Activated CD4-positive, alpha-beta memory T cell treated with anti-CD3 and anti-CD28 coated beads, Interleukin-2, amount 10 ng/mL, durations not matched to agents 7 days and 5 days (primary cell): ENCODE measurements at regions not wholly inside any gene's neighbourhood (a gene's known extent, or its start where the extent isn't known, plus 50 kb on each side); places are given as distances from the start of the nearest gene placed in this dataset.

Experiments used
- CTCF ChIA-PET: fragments of 350-600 bp; sonication (Branson Sonifier 250); formaldehyde crosslinking; loops from one replicate; lab custom pipeline; 2021; ENCODE audit warnings: antibody characterized with exemption, inconsistent platforms; lab: Charles Lee
- POLR2A ChIA-PET: fragments of 350-600 bp; sonication (Branson Sonifier 250); formaldehyde crosslinking; loops from one replicate; lab custom pipeline; 2021; ENCODE audit warnings: antibody characterized with exemption; lab: Charles Lee
- DNase-seq: peaks from one replicate; pipeline ENCODE4 v3.0.0-alpha.2; 2020
- H3K27ac Mint-ChIP-seq: one replicate; pipeline ENCODE4 v1.8.0; 2021; ENCODE audit warnings: mild to moderate bottlenecking, mixed read lengths
- H3K27me3 Mint-ChIP-seq: one replicate; pipeline ENCODE4 v1.8.0; 2021; ENCODE audit warnings: mixed read lengths
- H3K36me3 Mint-ChIP-seq: one replicate; pipeline ENCODE4 v1.8.0; 2021; ENCODE audit warnings: low read depth, mixed read lengths
- H3K4me1 Mint-ChIP-seq: one replicate; pipeline ENCODE4 v1.8.0; 2021; ENCODE audit warnings: mixed read lengths
- H3K4me3 Mint-ChIP-seq: one replicate; pipeline ENCODE4 v1.8.0; 2021; ENCODE audit warnings: mild to moderate bottlenecking, mixed read lengths
- H3K9me3 Mint-ChIP-seq: one replicate; pipeline ENCODE4 v1.8.0; 2021; ENCODE audit warnings: mixed read lengths

DNA sequence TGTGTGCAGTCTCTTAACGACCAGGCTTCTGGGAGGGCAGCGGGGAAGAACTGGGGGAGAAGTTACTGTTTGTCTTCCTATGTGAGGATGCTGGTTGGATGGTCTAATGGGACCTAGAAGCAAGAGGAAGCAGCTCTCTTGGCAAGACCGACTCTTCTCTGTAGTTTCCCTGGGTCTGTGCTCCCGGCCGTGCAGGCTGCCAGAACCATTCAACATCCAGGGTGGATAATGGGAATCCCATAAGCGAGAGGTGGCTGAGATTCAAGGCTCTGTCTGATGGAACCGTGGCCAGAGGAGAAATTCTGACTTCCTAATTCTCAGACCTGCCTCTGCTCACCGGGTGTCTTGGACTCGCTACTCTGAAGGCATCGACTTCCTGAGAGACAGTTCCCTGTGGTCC, 561.0 kb upstream of the TBX3 start:
- POLR2A ChIA-PET, result no interaction called here
- CTCF ChIA-PET, result no interaction called here
- Mint-ChIP-seq H3K4me1 (no peaks in the 10 kb centered on the region), H3K4me3 (no peak overlapping the region), H3K27ac (no peak overlapping the region), H3K36me3 (no peaks in the 10 kb centered on the region), H3K9me3 (peaks cover 4% of the 10 kb centered on the region), H3K27me3 (no peaks in the 10 kb centered on the region)
- DNase-seq, result no peak

DNA sequence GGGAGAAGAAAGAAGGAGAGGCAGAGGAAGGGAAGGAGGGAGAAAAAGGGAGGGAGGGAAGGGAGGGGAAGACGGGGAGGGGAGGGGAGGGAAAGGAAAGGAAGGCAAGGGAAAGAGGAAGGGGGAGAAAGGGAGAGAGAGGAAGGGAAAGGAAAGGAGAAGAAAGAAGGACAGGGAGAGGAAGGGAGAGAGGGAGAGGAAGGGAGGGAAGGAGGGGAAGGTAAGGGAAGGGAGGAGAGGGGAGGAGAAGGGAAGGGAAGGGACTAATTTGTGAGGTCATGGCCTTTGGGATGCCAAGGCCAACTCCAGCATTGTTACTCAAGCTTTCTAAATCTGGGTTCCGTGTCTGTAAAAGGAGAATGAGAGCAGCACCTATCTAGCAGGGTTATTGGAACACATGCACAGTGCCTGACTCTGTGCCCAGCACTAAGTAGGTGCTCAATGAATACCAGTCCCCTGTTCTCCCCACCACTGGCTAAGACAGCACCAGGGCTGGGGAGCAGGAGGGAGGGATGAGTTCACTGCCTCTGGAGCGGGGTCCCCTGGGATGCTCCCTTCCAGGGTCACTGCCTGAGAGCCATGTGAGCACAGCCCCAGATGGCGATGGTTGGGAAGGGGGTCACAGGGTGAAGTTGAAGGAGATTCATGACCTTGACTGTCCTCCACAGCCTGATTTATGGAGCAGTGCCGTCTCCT, 560.1 kb upstream of the TBX3 start:
- DNase-seq, result no peak
- Mint-ChIP-seq H3K27me3 (no peaks in the 10 kb centered on the region), H3K27ac (no peak overlapping the region), H3K9me3 (peaks cover 7% of the 10 kb centered on the region), H3K4me3 (no peak overlapping the region), H3K4me1 (no peaks in the 10 kb centered on the region), H3K36me3 (no peaks in the 10 kb centered on the region)
- ChIA-PET POLR2A (no interaction called here), CTCF (no interaction called here)

DNA sequence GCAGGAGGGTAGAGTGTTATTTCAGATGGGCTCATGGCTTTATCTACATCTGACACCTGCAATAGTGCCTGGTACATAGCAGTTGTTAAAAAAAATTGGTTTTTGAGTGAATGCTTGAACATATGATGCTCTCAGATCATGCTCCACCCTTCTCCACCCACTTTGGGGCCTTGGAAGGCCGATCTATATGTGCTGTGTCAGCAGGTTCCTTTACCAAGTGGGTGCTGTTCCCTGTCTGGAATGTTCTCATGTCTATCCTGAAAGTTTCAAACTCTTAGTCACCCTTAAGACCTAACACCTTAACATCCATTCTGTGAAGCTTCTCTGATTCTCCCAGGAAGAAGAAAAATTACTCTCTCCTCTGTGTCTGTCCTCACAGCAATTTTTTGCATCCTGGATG, 556.3 kb upstream of the TBX3 start:
- no peaks in the 10 kb centered on the region for H3K27me3 Mint-ChIP-seq
- no peak overlapping the region for H3K27ac Mint-ChIP-seq
- DNase-seq, result no peak
- peaks cover 11% of the 10 kb centered on the region for H3K9me3 Mint-ChIP-seq
- ChIA-PET CTCF (no interaction called here), POLR2A (no interaction called here)
- no peaks in the 10 kb centered on the region for H3K4me1 Mint-ChIP-seq
- no peaks in the 10 kb centered on the region for H3K36me3 Mint-ChIP-seq
- H3K4me3 Mint-ChIP-seq, result no peak overlapping the region

DNA sequence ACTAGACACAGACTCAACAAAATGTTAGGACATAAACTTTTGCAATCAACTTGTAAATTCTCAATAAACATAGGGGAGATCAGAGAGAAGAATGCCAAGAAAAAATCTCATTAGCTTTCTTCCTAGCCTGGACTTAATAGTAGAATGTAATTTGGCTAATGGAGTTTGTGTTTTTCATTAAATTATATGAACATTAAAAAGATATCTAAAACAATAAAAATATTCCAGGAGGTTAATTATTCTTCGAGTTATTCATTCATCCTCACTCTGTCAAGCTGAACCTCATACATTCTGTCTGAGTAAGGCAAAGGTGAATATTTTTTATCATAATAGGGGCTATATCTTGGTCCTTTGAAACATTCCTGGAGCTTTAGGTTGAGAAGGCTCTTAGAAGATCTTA, 551.9 kb upstream of the TBX3 start:
- ChIA-PET CTCF (no interaction called here), POLR2A (no interaction called here)
- H3K4me1 Mint-ChIP-seq, result no peaks in the 10 kb centered on the region
- no peak for DNase-seq
- H3K36me3 Mint-ChIP-seq, result no peaks in the 10 kb centered on the region
- peaks cover 8% of the 10 kb centered on the region for H3K9me3 Mint-ChIP-seq
- no peak overlapping the region for H3K4me3 Mint-ChIP-seq
- H3K27ac Mint-ChIP-seq, result no peak overlapping the region
- no peaks in the 10 kb centered on the region for H3K27me3 Mint-ChIP-seq

DNA sequence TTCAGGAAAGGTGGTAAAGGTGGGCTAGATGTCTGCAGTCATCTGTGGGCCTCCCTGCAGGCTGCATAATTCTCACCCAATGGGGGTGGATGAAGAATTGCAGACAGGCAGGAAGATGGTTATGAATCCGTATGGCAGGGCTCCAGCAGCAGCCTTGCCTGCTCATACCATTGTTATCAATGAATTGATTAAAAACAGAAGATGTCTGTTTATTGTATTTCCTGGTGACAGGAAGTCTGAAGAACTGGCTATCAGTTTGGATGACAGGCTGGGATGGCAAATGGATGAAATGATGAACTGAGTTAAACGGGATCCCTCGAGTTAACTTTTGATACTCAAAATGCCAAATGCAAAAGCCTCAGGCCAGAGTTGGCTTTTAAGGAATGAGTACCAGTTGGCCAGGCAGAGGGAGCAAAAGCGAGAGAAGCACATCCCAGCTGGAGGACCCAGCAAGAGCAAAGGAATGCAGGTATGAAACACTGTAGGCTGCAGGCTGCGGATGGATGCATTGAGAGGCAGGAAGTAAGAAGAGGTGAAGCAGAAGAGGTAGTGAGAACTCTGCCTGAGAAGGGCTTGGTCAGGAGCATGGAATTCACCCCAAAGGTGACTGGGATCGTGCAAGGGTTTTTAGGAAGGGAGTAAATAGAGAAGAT, 550.0 kb upstream of the TBX3 start:
- no peak overlapping the region for H3K4me3 Mint-ChIP-seq

DNA sequence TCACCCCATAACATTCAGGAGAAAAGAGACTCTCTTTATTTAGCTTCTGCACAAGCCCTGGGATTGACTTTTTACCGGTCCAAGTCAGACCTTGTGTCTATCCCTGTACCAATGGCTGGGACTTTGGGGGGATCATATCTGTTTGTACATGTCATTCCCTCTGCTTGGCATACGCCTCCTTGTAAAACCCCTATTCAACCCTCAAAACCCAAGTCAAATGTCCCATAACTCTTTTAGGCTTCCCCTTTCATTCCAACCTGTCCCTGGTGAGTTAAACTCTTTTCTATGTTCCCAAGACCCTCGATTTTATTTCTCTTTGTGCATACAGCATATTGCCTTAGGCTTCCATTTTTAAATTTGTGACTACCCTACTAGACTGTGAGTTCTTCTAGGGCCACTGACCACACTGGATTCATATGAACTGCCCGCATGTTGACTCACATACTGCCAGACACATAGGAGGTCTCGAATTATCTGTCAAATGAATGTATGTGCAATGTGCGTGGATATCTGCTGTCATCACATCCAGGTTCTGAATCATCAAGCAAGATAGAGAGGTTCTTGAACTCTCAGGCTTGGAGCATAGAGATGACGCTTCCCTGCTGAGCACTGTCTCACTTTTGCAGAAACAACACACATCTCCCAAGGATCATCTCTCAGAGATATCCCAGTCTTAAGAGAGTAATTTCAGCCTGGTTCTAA, 548.6 kb upstream of the TBX3 start:
- H3K27me3 Mint-ChIP-seq, result no peaks in the 10 kb centered on the region
- no peak for DNase-seq
- H3K9me3 Mint-ChIP-seq, result no peaks in the 10 kb centered on the region
- ChIA-PET CTCF (no interaction called here), POLR2A (no interaction called here)
- H3K36me3 Mint-ChIP-seq, result no peaks in the 10 kb centered on the region
- no peak overlapping the region for H3K4me3 Mint-ChIP-seq
- no peaks in the 10 kb centered on the region for H3K4me1 Mint-ChIP-seq
- H3K27ac Mint-ChIP-seq, result no peak overlapping the region

More for the DNA sequence above, 550.0 kb upstream of the TBX3 start:
- no peaks in the 10 kb centered on the region for H3K27me3 Mint-ChIP-seq
- ChIA-PET POLR2A (no interaction called here), CTCF (interaction anchor here (0.6 kb wide), 1 partner anchor 566 kb away, joined by 3 read pairs; no protein-coding TSS in a partner anchor)
- peaks cover 3% of the 10 kb centered on the region for H3K9me3 Mint-ChIP-seq
- H3K27ac Mint-ChIP-seq, result no peak overlapping the region
- no peak for DNase-seq
- no peaks in the 10 kb centered on the region for H3K36me3 Mint-ChIP-seq
- no peaks in the 10 kb centered on the region for H3K4me1 Mint-ChIP-seq

DNA sequence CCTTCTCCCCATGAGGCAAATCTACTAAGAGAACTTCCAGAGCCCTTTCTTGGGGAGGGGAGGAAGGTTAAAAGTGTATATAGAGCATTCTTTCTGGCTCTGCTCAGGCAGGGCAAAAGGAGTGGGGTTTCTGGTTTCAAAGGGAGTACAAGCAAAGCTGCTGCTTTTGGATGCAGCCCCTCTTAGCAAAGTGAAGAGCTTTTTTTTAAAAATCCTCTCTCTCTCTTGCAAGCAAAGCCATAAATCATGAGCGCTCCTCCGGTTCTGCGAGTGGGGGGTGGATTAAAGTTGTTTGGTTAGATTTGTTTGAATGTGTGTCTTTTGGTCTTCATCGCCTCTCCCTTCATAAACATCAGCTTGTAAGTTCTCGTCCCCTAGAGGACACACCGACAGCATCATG, 546.6 kb upstream of the TBX3 start:
- H3K4me1 Mint-ChIP-seq, result no peaks in the 10 kb centered on the region
- H3K9me3 Mint-ChIP-seq, result peaks cover 4% of the 10 kb centered on the region
- no peaks in the 10 kb centered on the region for H3K27me3 Mint-ChIP-seq
- H3K27ac Mint-ChIP-seq, result no peak overlapping the region
- CTCF ChIA-PET, result no interaction called here
- no peak overlapping the region for H3K4me3 Mint-ChIP-seq
- POLR2A ChIA-PET, result no interaction called here
- DNase-seq, result no peak
- no peaks in the 10 kb centered on the region for H3K36me3 Mint-ChIP-seq

DNA sequence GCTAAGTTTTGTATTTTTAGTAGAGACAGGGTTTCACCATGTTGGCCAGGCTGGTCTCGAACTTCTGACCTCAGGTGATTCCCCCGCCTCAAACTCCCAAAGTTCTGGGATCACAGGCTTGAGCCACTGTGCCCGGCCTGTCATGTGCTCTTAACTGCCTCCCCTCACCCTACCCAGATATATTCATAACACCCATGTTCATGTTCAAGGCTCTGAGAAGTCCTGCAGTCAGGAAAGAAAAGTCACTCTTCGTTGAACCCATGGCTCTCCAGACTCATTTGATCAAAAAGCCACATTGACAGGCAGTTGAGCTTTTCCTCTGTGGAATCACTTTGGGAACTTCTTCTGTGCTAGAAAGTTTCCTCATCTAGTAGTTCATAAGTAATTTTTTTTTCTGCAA, 545.5 kb upstream of the TBX3 start:
- H3K27me3 Mint-ChIP-seq, result no peaks in the 10 kb centered on the region
- no peaks in the 10 kb centered on the region for H3K4me1 Mint-ChIP-seq
- H3K9me3 Mint-ChIP-seq, result peaks cover 12% of the 10 kb centered on the region
- POLR2A ChIA-PET, result no interaction called here
- no peak for DNase-seq
- CTCF ChIA-PET, result no interaction called here
- H3K27ac Mint-ChIP-seq, result no peak overlapping the region
- no peak overlapping the region for H3K4me3 Mint-ChIP-seq
- H3K36me3 Mint-ChIP-seq, result no peaks in the 10 kb centered on the region

DNA sequence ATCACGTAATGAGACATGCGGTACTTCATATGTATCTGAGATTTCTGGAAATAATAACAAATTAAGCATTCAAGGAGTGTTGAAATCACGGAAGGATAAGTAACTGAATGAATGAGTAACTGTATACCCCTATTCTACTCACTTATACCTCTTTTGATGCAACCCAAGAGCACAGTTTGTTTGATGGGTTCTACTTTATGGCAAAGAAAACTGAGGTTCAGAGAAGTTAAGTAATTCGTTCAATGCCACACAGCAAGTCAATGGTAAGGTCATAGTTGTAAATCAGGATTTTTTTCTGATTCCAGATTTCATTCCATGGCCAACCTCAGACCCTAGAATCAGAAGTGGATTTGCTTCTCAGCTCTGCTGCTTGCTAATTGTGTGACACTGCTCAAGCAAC, 544.5 kb upstream of the TBX3 start:
- Mint-ChIP-seq H3K4me1 (no peaks in the 10 kb centered on the region), H3K27ac (no peak overlapping the region), H3K9me3 (peaks cover 15% of the 10 kb centered on the region), H3K4me3 (no peak overlapping the region), H3K36me3 (no peaks in the 10 kb centered on the region), H3K27me3 (no peaks in the 10 kb centered on the region)
- CTCF ChIA-PET, result no interaction called here
- POLR2A ChIA-PET, result no interaction called here
- no peak for DNase-seq

DNA sequence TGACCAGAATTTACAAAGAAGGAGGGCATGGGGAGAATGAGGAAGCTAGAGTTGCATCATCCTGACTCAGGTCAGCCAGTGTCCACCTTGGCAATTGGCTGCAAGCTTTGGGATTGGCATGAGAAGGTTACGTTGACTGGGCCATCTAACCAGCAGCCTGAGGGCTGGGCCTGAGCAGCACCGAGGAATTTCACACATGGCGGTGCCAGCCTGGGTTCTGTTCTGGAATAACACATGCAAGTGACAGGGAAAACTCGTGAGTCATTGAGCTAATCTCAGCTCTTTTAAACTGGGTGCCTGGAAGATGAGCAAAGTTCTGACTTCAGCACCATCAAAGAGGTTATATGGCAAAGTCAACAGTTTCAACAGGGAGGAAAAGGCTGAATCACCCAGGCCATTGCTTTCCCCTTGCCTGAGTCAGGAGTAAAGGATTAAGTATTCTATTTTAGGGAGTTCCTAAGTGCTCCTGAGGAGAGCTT, 543.2 kb upstream of the TBX3 start:
- Mint-ChIP-seq H3K27me3 (no peaks in the 10 kb centered on the region), H3K36me3 (no peaks in the 10 kb centered on the region)
- CTCF ChIA-PET, result no interaction called here

DNA sequence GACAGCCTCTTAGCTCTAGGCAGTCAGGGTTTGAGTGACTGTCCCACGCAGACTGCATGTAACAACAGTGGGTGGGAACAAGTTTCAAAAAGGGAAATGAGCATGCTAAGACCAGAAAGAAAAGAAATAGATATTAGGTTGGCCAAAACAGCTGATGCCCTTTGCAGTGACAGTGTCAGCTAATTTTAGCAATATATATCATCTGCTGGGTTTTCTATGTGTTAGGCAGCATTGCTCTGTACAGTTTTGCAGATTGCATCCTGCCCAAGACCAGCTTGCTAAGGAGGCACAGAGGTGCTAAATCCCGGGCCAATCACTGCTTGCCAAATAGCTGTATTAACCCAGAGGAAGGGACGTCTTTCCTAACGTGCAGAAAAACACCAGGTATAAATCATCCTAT, 541.9 kb upstream of the TBX3 start:
- ChIA-PET CTCF (no interaction called here), POLR2A (no interaction called here)
- no peak overlapping the region for H3K27ac Mint-ChIP-seq
- no peaks in the 10 kb centered on the region for H3K36me3 Mint-ChIP-seq
- no peak overlapping the region for H3K4me3 Mint-ChIP-seq
- H3K27me3 Mint-ChIP-seq, result no peaks in the 10 kb centered on the region
- no peak for DNase-seq
- peaks cover 21% of the 10 kb centered on the region for H3K9me3 Mint-ChIP-seq
- H3K4me1 Mint-ChIP-seq, result no peaks in the 10 kb centered on the region

More for the DNA sequence above, 543.2 kb upstream of the TBX3 start:
- H3K27ac Mint-ChIP-seq, result no peak overlapping the region
- POLR2A ChIA-PET, result no interaction called here
- DNase-seq, result no peak
- H3K9me3 Mint-ChIP-seq, result peaks cover 15% of the 10 kb centered on the region
- H3K4me3 Mint-ChIP-seq, result no peak overlapping the region
- no peaks in the 10 kb centered on the region for H3K4me1 Mint-ChIP-seq

DNA sequence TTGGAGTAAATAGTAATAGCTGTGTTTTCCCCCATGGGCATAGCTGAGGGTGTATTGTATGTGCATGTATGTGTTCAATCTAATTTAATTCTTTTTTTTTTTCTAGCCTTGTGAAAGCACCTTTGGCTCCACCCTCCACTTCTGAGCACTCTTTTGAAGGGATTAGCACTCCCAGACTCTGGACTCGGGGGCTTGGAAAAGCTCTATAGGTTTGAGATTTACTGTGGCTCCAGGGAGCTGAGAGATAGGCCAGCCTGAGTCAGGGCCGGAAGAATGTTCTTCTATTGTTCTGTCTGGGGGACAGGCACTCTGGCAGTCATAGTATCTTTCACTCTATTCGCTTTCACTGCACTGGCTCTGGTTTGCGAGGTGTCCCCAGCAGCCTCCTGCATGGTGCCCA, 540.0 kb upstream of the TBX3 start:
- H3K36me3 Mint-ChIP-seq, result no peaks in the 10 kb centered on the region
- DNase-seq, result no peak
- H3K27ac Mint-ChIP-seq, result no peak overlapping the region
- no peaks in the 10 kb centered on the region for H3K27me3 Mint-ChIP-seq
- no peaks in the 10 kb centered on the region for H3K4me1 Mint-ChIP-seq
- H3K4me3 Mint-ChIP-seq, result no peak overlapping the region
- CTCF ChIA-PET, result no interaction called here
- peaks cover 21% of the 10 kb centered on the region for H3K9me3 Mint-ChIP-seq
- POLR2A ChIA-PET, result no interaction called here

DNA sequence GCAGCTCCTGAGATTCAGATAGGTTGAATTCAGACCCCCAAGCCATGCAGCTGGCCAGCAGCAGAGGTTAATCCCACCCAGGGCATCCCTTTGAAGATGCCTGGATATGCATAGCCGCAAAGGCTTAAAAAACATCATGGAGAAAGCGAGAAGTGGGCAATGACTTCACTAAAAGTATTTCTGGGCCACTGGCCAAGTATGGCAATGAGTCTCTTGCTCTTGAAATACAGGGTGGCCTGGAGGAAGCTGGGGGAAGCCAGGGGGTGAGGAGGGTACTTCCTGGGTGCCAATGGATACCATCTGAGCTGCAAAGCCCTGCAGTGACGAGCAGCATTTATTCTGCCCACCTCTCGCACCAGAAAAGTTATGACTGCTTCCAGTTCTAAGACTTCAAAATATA, 539.3 kb upstream of the TBX3 start:
- no peak overlapping the region for H3K4me3 Mint-ChIP-seq
- H3K27ac Mint-ChIP-seq, result no peak overlapping the region
- H3K27me3 Mint-ChIP-seq, result no peaks in the 10 kb centered on the region
- DNase-seq, result no peak
- H3K36me3 Mint-ChIP-seq, result no peaks in the 10 kb centered on the region
- ChIA-PET CTCF (no interaction called here), POLR2A (no interaction called here)
- H3K9me3 Mint-ChIP-seq, result peaks cover 21% of the 10 kb centered on the region
- H3K4me1 Mint-ChIP-seq, result no peaks in the 10 kb centered on the region
